ENCODE measurements at regions not wholly inside any gene's neighbourhood (a gene's known extent, or its start where the extent isn't known, plus 50 kb on each side); places are given as distances from the start of the nearest gene placed in this dataset.

GRCh38 chr4:138852681-138853080, 162.9 kb upstream of the NOCT start:
- Histone ChIP-seq H3F3A (ENCODE audit: low read depth) (no peaks in the 10 kb centered on the region), H3K79me2 (ENCODE audit: insufficient read depth, low read length) (no peaks in the 10 kb centered on the region), H3K9ac (ENCODE audit: low read depth, low read length, poor library complexity, severe bottlenecking) (no peak overlapping the region), H3K9me3 (ENCODE audit: insufficient read depth, low read depth, low read length) (no peaks in the 10 kb centered on the region), H2AFZ (ENCODE audit: low read length) (no peak overlapping the region), H3K27me3 (ENCODE audit: insufficient read depth, low read length, poor library complexity, severe bottlenecking) (no peaks in the 10 kb centered on the region), H4K20me1 (ENCODE audit: insufficient read depth, low read length, poor library complexity, severe bottlenecking) (no peaks in the 10 kb centered on the region), H3K4me3 (ENCODE audit: low read length, poor library complexity, severe bottlenecking) (no peak overlapping the region), H3K36me3 (ENCODE audit: insufficient read depth, low read length) (no peaks in the 10 kb centered on the region), H3K9me2 (replicated peaks; ENCODE audit: low read depth, low read length) (no peaks in the 10 kb centered on the region), H3K4me2 (ENCODE audit: low read depth, low read length, poor library complexity, severe bottlenecking) (no peak overlapping the region), H3K4me1 (ENCODE audit: insufficient read depth, low read length, poor library complexity, severe bottlenecking) (no peaks in the 10 kb centered on the region)
- no peak for TF ChIP-seq CTCF (conservative IDR thresholded peaks at IDR 0.05; ENCODE audit: low read length)
- TF ChIP-seq EZH2phosphoT487 (IDR thresholded peaks at IDR 0.05; ENCODE audit: borderline replicate concordance): no peak

GRCh38 chr4:138851391-138852335, 163.9 kb upstream of the NOCT start:
- Histone ChIP-seq H3K9me3 (ENCODE audit: insufficient read depth, low read depth, low read length) (no peaks in the 10 kb centered on the region), H3K27me3 (ENCODE audit: insufficient read depth, low read length, poor library complexity, severe bottlenecking) (no peaks in the 10 kb centered on the region), H3K36me3 (ENCODE audit: insufficient read depth, low read length) (no peaks in the 10 kb centered on the region), H3K4me2 (ENCODE audit: low read depth, low read length, poor library complexity, severe bottlenecking) (no peak overlapping the region), H3F3A (ENCODE audit: low read depth) (no peaks in the 10 kb centered on the region), H3K9ac (ENCODE audit: low read depth, low read length, poor library complexity, severe bottlenecking) (no peak overlapping the region), H3K4me3 (ENCODE audit: low read length, poor library complexity, severe bottlenecking) (no peak overlapping the region), H4K20me1 (ENCODE audit: insufficient read depth, low read length, poor library complexity, severe bottlenecking) (no peaks in the 10 kb centered on the region), H2AFZ (ENCODE audit: low read length) (no peak overlapping the region), H3K9me2 (replicated peaks; ENCODE audit: low read depth, low read length) (no peaks in the 10 kb centered on the region), H3K79me2 (ENCODE audit: insufficient read depth, low read length) (no peaks in the 10 kb centered on the region), H3K4me1 (ENCODE audit: insufficient read depth, low read length, poor library complexity, severe bottlenecking) (no peaks in the 10 kb centered on the region)
- no peak for TF ChIP-seq CTCF (conservative IDR thresholded peaks at IDR 0.05; ENCODE audit: low read length)
- no peak for TF ChIP-seq EZH2phosphoT487 (IDR thresholded peaks at IDR 0.05; ENCODE audit: borderline replicate concordance)

GRCh38 chr4:138845664-138846063, 169.9 kb upstream of the NOCT start:
- H3K27me3 ChIP-seq (ENCODE audit: insufficient read depth, low read length, poor library complexity, severe bottlenecking): no peaks in the 10 kb centered on the region
- H3F3A ChIP-seq (ENCODE audit: low read depth): no peaks in the 10 kb centered on the region
- H2AFZ ChIP-seq (ENCODE audit: low read length): no peak overlapping the region
- no peak overlapping the region for H3K4me2 ChIP-seq (ENCODE audit: low read depth, low read length, poor library complexity, severe bottlenecking)
- no peaks in the 10 kb centered on the region for H4K20me1 ChIP-seq (ENCODE audit: insufficient read depth, low read length, poor library complexity, severe bottlenecking)
- no peaks in the 10 kb centered on the region for H3K9me2 ChIP-seq (replicated peaks; ENCODE audit: low read depth, low read length)
- no peaks in the 10 kb centered on the region for H3K9me3 ChIP-seq (ENCODE audit: insufficient read depth, low read depth, low read length)
- no peak for TF ChIP-seq EZH2phosphoT487 (IDR thresholded peaks at IDR 0.05; ENCODE audit: borderline replicate concordance)
- TF ChIP-seq CTCF (conservative IDR thresholded peaks at IDR 0.05; ENCODE audit: low read length): no peak
- no peaks in the 10 kb centered on the region for H3K79me2 ChIP-seq (ENCODE audit: insufficient read depth, low read length)
- no peaks in the 10 kb centered on the region for H3K36me3 ChIP-seq (ENCODE audit: insufficient read depth, low read length)
- H3K9ac ChIP-seq (ENCODE audit: low read depth, low read length, poor library complexity, severe bottlenecking): no peak overlapping the region
- no peaks in the 10 kb centered on the region for H3K4me1 ChIP-seq (ENCODE audit: insufficient read depth, low read length, poor library complexity, severe bottlenecking)
- H3K4me3 ChIP-seq (ENCODE audit: low read length, poor library complexity, severe bottlenecking): no peak overlapping the region
